ENCODE measurements at regions not wholly inside any gene's neighbourhood (a gene's known extent, or its start where the extent isn't known, plus 50 kb on each side); places are given as distances from the start of the nearest gene placed in this dataset.

DNA sequence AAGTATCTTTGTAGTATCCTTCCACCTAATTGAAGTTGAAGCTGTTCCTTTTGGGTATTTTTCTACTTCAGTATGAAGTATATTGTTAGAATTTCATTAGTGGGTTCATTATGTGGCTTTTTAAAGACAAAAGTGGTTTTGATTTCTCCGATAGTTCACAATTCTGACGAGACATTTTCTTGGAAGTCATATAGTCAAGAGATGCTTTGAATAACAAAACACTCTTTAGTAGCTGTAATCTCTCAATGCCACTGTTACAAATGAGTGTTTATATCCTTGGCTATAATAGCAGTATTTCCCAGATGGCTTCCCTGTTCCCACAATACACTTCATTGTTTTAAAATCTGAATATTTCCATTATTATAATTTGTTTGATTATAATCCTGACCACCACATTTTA lies 108.7 kb upstream of the F3 start:
- H3K27me3 ChIP-seq (ENCODE audit: control insufficient read depth, extremely low read depth, insufficient read depth, low read length) = no peaks in the 10 kb centered on the region
- peaks cover 58% of the 10 kb centered on the region for H3K4me1 ChIP-seq (ENCODE audit: control insufficient read depth, extremely low read depth, insufficient read depth, low read length)
- H2AFZ ChIP-seq (ENCODE audit: control insufficient read depth, low read length) = no peak overlapping the region
- H3K9me3 ChIP-seq (ENCODE audit: control insufficient read depth, low read depth, low read length) = no peaks in the 10 kb centered on the region
- H3K79me2 ChIP-seq (ENCODE audit: control insufficient read depth, insufficient read depth, low read length) = no peaks in the 10 kb centered on the region
- no peaks in the 10 kb centered on the region for H4K20me1 ChIP-seq (ENCODE audit: control insufficient read depth, extremely low read depth, insufficient read depth, low read length)
- no peaks in the 10 kb centered on the region for H3K9me1 ChIP-seq (ENCODE audit: control insufficient read depth, extremely low read depth, insufficient read depth, low read length)
- H3K27ac ChIP-seq (ENCODE audit: control insufficient read depth, insufficient read depth, low read length) = peak overlapping the region; percentile 4
- no peak overlapping the region for H3K4me3 ChIP-seq (ENCODE audit: control insufficient read depth in 2 of 3, extremely low read depth in 1 of 3, insufficient read depth in 2 of 3, low read depth in 1 of 3, low read length in 3 of 3)
- TF ChIP-seq, protein P1, sequence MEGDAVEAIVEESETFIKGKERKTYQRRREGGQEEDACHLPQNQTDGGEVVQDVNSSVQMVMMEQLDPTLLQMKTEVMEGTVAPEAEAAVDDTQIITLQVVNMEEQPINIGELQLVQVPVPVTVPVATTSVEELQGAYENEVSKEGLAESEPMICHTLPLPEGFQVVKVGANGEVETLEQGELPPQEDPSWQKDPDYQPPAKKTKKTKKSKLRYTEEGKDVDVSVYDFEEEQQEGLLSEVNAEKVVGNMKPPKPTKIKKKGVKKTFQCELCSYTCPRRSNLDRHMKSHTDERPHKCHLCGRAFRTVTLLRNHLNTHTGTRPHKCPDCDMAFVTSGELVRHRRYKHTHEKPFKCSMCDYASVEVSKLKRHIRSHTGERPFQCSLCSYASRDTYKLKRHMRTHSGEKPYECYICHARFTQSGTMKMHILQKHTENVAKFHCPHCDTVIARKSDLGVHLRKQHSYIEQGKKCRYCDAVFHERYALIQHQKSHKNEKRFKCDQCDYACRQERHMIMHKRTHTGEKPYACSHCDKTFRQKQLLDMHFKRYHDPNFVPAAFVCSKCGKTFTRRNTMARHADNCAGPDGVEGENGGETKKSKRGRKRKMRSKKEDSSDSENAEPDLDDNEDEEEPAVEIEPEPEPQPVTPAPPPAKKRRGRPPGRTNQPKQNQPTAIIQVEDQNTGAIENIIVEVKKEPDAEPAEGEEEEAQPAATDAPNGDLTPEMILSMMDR (optimal IDR thresholded peaks at IDR 0.05 in 1 of 3, IDR thresholded peaks at IDR 0.05 in 1 of 3, conservative IDR thresholded peaks at IDR 0.05 in 1 of 3; ENCODE audit: extremely low read depth in 1 of 3, insufficient read depth in 2 of 3, low read length in 3 of 3) = no peak
- no peak for TF ChIP-seq EZH2 (IDR thresholded peaks at IDR 0.05; ENCODE audit: low read length)
- H3K4me2 ChIP-seq (ENCODE audit: control insufficient read depth, extremely low read depth, insufficient read depth, low read depth, low read length) = no peak overlapping the region
- FAIRE-seq (no peak), DNase-seq (ENCODE audit: low read depth, low spot score) (no peak)
- no peak overlapping the region for H3K9ac ChIP-seq (ENCODE audit: control insufficient read depth, extremely low read depth, insufficient read depth, low read length)
- dilution Hi-C loops (cut with MboI; ENCODE audit: extremely low pct_ligation_motif_present, low sequenced_read_pairs) = no loop called here
- no peaks in the 10 kb centered on the region for H3K36me3 ChIP-seq (ENCODE audit: control insufficient read depth in 2 of 2, extremely low read depth in 1 of 2, insufficient read depth in 2 of 2, low read length in 2 of 2)

DNA sequence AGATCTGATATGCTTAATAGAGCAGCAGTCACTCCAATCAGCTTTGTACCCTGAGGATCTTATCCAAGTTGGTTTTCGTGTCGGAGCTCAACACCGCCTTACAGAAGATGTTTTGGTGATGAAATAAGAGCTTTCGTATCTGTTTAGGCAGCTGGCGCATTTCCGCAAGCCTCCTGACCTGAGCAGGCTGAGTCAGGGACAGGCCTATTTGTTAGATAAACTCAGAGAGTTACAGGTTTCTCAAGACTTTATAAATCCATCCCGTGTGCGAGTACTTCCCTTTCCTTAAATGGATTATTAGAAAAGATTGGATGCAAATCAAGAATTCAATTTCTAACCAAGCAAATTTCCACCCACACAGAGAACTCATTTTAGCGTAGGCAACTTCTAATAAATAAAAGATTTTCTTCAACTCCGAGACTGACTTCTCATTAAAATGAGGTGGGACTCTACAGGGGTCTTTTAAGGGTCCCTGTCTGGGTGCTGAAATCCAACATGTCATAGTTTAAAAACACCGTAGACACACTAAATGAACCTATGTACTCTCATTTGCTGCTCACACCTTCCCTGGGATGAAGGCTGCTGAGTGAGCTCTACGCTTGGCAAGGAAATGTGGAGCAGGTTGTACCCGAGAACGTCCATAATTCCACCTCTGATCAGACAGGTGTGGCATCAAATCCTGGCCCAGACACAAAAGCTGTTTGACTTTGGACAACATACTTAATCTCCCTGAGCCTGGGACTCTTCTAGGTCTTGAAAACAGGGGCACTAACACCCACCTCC lies 106.9 kb upstream of the F3 start:
- dilution Hi-C loops (cut with MboI; ENCODE audit: extremely low pct_ligation_motif_present, low sequenced_read_pairs) = no loop called here

More for the DNA sequence above, 106.9 kb upstream of the F3 start:
- Histone ChIP-seq H3K4me2 (ENCODE audit: control insufficient read depth, extremely low read depth, insufficient read depth, low read depth, low read length) (peak overlapping the region; percentile 67), H3K79me2 (ENCODE audit: control insufficient read depth, insufficient read depth, low read length) (no peaks in the 10 kb centered on the region), H3K4me3 (ENCODE audit: control insufficient read depth in 2 of 3, extremely low read depth in 1 of 3, insufficient read depth in 2 of 3, low read depth in 1 of 3, low read length in 3 of 3) (no peak overlapping the region), H3K36me3 (ENCODE audit: control insufficient read depth in 2 of 2, extremely low read depth in 1 of 2, insufficient read depth in 2 of 2, low read length in 2 of 2) (no peaks in the 10 kb centered on the region), H3K9ac (ENCODE audit: control insufficient read depth, extremely low read depth, insufficient read depth, low read length) (peak overlapping the region; percentile 59), H2AFZ (ENCODE audit: control insufficient read depth, low read length) (peak overlapping the region; percentile 24), H3K4me1 (ENCODE audit: control insufficient read depth, extremely low read depth, insufficient read depth, low read length) (peaks cover 52% of the 10 kb centered on the region), H3K27me3 (ENCODE audit: control insufficient read depth, extremely low read depth, insufficient read depth, low read length) (no peaks in the 10 kb centered on the region), H3K9me3 (ENCODE audit: control insufficient read depth, low read depth, low read length) (no peaks in the 10 kb centered on the region), H3K9me1 (ENCODE audit: control insufficient read depth, extremely low read depth, insufficient read depth, low read length) (no peaks in the 10 kb centered on the region), H3K27ac (ENCODE audit: control insufficient read depth, insufficient read depth, low read length) (peak overlapping the region; percentile 86), H4K20me1 (ENCODE audit: control insufficient read depth, extremely low read depth, insufficient read depth, low read length) (no peaks in the 10 kb centered on the region)
- DNase-seq (ENCODE audit: low read depth, low spot score) = peak; percentile 83
- TF ChIP-seq EZH2 (IDR thresholded peaks at IDR 0.05; ENCODE audit: low read length) = no peak
- TF ChIP-seq, protein P1 (optimal IDR thresholded peaks at IDR 0.05 in 1 of 3, IDR thresholded peaks at IDR 0.05 in 1 of 3, conservative IDR thresholded peaks at IDR 0.05 in 1 of 3; ENCODE audit: extremely low read depth in 1 of 3, insufficient read depth in 2 of 3, low read length in 3 of 3) = no peak
- FAIRE-seq = peak; percentile 96
